ENCODE measurements at regions not wholly inside any gene's neighbourhood (a gene's known extent, or its start where the extent isn't known, plus 50 kb on each side); places are given as distances from the start of the nearest gene placed in this dataset.

DNA sequence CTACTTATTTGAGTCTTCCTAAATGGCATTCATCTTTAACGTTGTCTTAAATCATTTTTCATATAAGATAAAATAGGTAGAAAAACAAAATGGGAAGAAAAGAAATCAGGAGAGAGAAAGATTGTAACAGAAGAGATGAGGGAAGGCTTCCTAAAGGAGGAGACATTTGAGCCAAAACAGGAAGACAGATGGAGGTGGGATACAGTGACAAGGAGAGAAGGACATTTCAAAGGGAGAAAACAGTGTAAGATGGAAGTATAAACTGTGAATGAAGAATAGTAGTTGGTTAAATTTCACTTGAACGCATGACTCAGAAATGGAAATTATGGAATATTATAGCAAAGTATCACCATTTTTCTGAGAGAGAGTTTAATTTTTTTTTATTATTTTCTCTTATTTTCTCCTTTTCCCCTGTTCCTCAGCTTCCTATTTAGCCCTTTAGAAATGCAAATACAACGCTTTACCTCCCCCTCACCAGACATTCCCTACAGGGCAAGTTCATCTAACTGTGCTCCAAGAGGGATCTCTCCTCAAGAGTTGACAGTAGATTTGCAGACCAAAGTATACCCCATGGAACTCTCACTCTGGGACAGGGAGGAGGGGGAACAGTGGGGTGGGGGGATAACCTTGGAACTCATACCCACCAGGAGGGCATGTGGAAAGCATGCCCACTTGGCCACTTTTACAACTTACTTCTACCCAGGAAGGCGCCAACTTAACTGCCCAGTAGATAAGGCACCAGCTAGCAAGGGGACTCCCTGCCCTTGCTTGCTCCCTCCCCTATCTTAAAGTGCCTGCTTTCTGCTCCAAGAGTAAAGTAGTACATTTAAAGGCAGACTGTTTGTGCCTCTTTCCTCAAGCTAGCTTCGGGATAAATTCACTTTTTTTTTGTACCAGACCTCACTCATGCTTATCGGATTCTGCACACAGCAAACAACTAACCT, 304.7 kb upstream of the POU5F2 start:
- DNase-seq (ENCODE audit: low read depth), result no peak
- TF ChIP-seq, protein P1, sequence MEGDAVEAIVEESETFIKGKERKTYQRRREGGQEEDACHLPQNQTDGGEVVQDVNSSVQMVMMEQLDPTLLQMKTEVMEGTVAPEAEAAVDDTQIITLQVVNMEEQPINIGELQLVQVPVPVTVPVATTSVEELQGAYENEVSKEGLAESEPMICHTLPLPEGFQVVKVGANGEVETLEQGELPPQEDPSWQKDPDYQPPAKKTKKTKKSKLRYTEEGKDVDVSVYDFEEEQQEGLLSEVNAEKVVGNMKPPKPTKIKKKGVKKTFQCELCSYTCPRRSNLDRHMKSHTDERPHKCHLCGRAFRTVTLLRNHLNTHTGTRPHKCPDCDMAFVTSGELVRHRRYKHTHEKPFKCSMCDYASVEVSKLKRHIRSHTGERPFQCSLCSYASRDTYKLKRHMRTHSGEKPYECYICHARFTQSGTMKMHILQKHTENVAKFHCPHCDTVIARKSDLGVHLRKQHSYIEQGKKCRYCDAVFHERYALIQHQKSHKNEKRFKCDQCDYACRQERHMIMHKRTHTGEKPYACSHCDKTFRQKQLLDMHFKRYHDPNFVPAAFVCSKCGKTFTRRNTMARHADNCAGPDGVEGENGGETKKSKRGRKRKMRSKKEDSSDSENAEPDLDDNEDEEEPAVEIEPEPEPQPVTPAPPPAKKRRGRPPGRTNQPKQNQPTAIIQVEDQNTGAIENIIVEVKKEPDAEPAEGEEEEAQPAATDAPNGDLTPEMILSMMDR (IDR thresholded peaks at IDR 0.05; ENCODE audit: low read length, missing control alignments), result no peak
- H3K4me3 ChIP-seq (replicated peaks; ENCODE audit: low read depth, low read length), result no peak overlapping the region

DNA sequence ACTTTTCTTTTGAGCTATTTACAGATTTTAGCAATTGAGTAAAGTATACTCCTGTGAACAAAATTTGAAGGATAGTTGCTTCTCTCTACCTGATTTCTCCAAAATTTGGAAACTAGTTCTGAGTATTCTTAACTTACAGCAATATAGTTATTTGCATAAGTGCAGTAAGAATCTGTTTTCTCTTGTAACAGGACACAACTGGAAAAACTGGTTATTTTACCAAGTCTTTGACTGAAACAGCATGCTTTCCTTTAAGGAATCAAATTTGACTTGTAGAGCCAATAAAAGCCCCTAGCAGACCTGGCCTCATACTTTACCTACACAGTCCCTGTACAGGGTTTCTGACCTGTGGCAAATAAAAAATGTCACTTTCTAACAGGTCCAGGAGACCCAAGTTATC, 301.9 kb upstream of the POU5F2 start:
- no peak for DNase-seq (ENCODE audit: low read depth)
- H3K4me3 ChIP-seq (replicated peaks; ENCODE audit: low read depth, low read length), result no peak overlapping the region
- TF ChIP-seq, protein P1 (IDR thresholded peaks at IDR 0.05; ENCODE audit: low read length, missing control alignments), result no peak

DNA sequence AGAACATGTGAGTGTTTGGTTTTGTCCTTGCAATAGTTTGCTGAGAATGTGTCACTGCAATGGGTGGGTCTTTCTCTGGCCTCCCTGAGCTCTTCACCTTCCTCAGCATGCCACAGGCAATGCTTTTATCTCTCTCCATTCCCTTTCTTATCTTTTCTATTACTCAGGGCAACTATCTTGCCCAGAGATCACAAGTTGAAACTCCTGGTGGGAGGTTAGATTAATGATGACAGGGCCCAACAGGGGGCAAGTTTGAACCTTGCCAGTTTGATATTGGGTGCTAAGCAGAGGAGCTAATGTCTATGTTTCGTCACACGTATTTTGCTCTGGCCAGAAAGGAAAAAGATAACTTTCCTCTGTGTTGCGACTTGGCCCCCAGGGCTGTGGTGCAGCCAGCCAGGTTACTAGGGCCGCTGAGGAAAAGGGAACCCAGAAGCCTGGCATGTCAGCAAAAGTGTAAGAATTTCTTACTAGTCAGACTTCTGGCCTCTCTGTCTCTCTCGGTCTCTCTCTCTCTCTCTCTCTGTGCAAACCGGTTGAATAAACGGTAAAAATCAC, 299.3 kb upstream of the POU5F2 start:
- TF ChIP-seq, protein P1 (IDR thresholded peaks at IDR 0.05; ENCODE audit: low read length, missing control alignments), result no peak
- H3K4me3 ChIP-seq (replicated peaks; ENCODE audit: low read depth, low read length), result no peak overlapping the region
- no peak for DNase-seq (ENCODE audit: low read depth)

DNA sequence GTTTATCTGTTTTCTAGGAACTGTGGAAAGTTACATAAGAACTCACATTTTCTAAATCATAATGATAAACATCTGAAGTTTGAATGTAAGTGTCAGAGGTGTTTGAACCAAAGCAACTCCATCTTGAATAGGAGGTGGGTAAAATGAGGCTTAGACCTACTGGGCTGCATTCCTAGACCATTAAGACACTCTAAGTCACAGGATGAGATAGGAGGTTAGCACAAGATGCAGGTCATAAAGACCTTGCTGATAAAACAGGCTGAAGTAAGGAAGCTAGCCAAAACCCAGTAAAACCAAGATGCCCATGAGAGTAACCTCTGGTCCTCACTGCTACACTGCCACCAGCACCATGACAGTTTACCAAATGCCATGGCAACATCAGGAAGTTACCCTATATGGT, 297.7 kb upstream of the POU5F2 start:
- TF ChIP-seq, protein P1 (IDR thresholded peaks at IDR 0.05; ENCODE audit: low read length, missing control alignments), result no peak
- H3K4me3 ChIP-seq (replicated peaks; ENCODE audit: low read depth, low read length), result no peak overlapping the region
- DNase-seq (ENCODE audit: low read depth), result no peak

DNA sequence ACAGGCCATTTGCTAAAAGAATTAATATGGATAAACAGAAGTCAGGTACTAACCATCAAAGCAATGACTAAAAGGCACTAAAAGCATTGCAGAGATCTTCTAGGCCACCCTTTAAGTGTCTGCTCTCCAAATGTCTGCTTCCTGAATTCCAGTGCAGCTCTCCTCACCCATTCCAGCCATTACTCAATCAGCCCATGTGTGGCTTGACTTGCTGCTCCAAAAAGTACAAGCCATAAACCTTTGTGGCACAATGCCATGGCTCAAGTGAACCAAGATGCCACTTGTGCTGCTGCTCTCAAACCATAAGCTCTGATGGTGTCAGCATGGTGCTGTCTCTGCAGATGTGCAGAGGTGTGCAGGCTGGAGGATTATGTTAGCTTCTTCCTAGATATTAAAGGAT, 290.2 kb upstream of the POU5F2 start:
- DNase-seq (ENCODE audit: low read depth), result peak; percentile 29
- TF ChIP-seq, protein P1 (IDR thresholded peaks at IDR 0.05; ENCODE audit: low read length, missing control alignments), result no peak
- H3K4me3 ChIP-seq (replicated peaks; ENCODE audit: low read depth, low read length), result no peak overlapping the region

DNA sequence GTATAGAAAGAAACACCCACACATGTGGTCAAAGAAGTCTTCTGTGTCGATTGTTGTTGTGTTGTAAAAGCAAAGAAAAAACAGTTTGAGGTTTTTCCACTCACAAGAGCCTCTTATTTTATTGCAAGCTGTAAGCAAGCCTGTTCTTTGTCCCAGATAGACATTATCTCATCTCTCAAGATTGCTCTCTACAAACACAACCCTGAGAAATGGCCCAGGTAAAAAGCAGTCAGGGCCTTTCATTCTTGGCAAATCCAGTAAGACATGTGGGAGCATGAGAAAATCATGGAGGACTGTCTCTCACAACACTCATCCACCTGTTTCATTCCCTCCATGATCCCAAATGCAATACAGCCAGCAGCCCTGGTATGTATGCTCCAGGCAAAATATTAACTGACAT, 286.6 kb upstream of the POU5F2 start:
- H3K4me3 ChIP-seq (replicated peaks; ENCODE audit: low read depth, low read length), result no peak overlapping the region
- DNase-seq (ENCODE audit: low read depth), result no peak
- TF ChIP-seq, protein P1 (IDR thresholded peaks at IDR 0.05; ENCODE audit: low read length, missing control alignments), result no peak

Data from fibroblast of pulmonary artery (primary cell).